AG04449 (cell line): ENCODE measurements at regions not wholly inside any gene's neighbourhood (a gene's known extent, or its start where the extent isn't known, plus 50 kb on each side); places are given as distances from the start of the nearest gene placed in this dataset.

Experiments
- CTCF ChIA-PET: fragments of 350-600 bp; formaldehyde crosslinking; extraction: SDS; loops from one replicate; lab custom pipeline; 2021; ENCODE audit warnings: antibody characterized with exemption; lab: Yijun Ruan, JAX
- POLR2A ChIA-PET: fragments of 400-600, 350-600 bp; formaldehyde crosslinking; extraction: SDS; loops from one replicate; lab custom pipeline; 2020; ENCODE audit warnings: antibody characterized with exemption, inconsistent platforms; lab: Yijun Ruan, JAX
- DNase-seq: peaks from one replicate; pipeline ENCODE4 v3.0.0-alpha.2; 2010; ENCODE audit warnings: low read depth, low spot score
- H3K4me3 ChIP-seq: 2 replicates; pipeline ENCODE4 v1.5.1; 2011; ENCODE audit warnings: low read depth, mild to moderate bottlenecking, control low read depth, low read length
- TF ChIP-seq, protein P1 (sequence below): IDR thresholded peaks from one replicate; pipeline ENCODE4 v1.5.1; 2011; ENCODE audit warnings: mild to moderate bottlenecking, moderate library complexity, low read length, control low read depth, inconsistent platforms; ENCODE audit not compliant: insufficient read depth; ENCODE audit errors: missing control alignments

DNA sequence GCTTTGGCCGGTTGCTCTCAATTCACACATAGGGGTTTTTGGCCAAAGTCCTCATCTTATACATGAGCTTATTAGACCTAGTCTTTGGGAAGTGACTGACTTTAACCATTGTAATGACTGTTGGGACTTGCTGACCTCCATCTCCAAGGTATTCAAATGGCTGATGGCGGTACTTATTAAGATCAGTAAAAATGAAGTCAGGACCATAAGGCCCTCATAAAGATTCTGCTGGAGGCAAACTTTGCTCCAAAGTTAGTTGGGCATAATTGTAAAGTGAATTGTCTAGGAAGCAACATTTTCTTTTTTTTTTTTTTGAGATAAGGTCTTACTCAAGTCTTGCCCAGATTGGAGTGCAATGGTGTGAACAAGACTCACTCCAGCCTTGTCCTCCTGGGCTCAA is 76.3 kb upstream of the MKLN1 start:
- TF ChIP-seq, protein P1, sequence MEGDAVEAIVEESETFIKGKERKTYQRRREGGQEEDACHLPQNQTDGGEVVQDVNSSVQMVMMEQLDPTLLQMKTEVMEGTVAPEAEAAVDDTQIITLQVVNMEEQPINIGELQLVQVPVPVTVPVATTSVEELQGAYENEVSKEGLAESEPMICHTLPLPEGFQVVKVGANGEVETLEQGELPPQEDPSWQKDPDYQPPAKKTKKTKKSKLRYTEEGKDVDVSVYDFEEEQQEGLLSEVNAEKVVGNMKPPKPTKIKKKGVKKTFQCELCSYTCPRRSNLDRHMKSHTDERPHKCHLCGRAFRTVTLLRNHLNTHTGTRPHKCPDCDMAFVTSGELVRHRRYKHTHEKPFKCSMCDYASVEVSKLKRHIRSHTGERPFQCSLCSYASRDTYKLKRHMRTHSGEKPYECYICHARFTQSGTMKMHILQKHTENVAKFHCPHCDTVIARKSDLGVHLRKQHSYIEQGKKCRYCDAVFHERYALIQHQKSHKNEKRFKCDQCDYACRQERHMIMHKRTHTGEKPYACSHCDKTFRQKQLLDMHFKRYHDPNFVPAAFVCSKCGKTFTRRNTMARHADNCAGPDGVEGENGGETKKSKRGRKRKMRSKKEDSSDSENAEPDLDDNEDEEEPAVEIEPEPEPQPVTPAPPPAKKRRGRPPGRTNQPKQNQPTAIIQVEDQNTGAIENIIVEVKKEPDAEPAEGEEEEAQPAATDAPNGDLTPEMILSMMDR = no peak
- ChIA-PET POLR2A (no interaction called here), CTCF (no interaction called here)
- DNase-seq = no peak
- no peak overlapping the region for H3K4me3 ChIP-seq

DNA sequence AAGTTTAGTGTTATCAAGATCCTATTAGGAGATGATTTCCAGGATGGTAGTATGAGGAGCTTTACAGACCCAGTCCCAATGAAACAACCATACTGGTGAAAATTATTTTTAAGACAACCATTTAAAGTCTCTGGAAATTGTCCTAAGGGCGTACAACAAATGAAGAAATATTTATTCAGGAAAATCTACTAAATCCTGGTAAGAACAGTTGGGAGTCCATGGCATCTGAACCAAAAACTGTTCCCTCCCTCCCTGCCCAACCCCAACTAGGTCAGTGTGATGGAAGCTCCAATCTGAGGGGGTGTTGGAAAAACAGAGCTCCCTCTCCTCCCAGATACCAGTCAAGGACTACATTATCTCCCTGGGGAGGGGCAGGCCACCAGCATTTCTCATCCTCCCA is 74.7 kb upstream of the MKLN1 start:
- CTCF ChIA-PET = no interaction called here
- no peak overlapping the region for H3K4me3 ChIP-seq
- TF ChIP-seq, protein P1 = no peak
- no peak for DNase-seq
- POLR2A ChIA-PET = no interaction called here

DNA sequence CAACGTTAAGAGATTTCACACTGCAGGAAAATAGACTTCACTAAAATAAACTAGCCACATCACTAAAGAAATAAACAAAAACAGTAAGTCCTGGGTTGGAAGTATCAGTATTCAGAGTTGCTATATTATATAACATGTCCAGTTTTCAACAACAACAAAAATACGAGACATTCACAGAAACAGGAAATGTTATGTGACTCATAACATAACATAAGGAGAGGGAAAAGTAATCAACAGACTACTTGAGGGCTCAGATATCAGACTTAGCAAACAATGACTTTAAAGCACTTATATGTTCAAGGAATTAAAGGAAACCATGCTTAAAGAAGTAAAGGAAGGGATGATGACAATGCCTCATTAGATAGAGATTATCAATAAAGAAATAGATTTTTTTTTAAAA is 73.5 kb upstream of the MKLN1 start:
- TF ChIP-seq, protein P1 = no peak
- ChIA-PET CTCF (no interaction called here), POLR2A (no interaction called here)
- DNase-seq = no peak
- no peak overlapping the region for H3K4me3 ChIP-seq

DNA sequence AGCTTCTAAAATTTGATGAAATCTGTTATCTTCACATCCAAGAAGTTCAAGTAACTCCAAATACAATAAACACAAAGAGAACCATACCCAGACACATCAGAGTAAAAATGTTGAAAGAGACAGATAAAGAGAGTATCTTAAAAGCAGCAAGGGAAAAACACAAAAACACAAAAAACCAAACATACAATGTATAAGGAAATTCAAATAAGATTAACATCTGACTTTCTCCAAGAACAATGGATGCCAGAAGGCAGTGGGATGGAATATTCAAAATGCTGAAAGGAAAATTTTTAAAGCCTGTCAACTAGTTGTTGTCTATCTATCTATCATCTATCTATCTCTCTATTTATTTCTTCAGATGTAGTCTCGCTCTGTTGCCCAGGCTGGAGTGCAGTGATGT is 72.4 kb upstream of the MKLN1 start:
- DNase-seq = no peak
- ChIA-PET POLR2A (no interaction called here), CTCF (no interaction called here)
- no peak overlapping the region for H3K4me3 ChIP-seq
- TF ChIP-seq, protein P1 = no peak

DNA sequence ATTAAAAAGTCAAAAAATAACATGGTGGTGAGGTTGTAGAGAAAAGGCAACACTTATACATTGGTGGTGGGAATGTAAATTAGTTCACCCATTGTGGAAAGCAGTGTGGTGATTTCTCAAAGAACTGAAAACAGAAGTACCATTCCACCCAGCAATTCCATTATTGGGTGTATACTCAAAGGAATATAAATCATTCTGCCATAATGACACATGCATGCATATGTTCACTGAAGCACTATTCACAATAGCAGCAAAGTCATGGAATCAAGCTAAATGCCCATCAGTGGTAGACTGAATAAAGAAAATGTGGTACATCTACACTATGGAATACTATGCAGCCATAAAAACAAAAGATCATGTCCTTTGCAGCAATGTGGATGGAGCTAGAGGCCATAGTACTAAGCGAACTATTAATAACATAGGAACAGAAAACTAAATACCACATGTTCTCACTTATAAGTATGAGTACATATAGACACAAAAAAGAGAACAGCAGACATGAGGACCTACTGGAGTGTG is 66.1 kb upstream of the MKLN1 start:
- POLR2A ChIA-PET = no interaction called here
- CTCF ChIA-PET = no interaction called here

DNA sequence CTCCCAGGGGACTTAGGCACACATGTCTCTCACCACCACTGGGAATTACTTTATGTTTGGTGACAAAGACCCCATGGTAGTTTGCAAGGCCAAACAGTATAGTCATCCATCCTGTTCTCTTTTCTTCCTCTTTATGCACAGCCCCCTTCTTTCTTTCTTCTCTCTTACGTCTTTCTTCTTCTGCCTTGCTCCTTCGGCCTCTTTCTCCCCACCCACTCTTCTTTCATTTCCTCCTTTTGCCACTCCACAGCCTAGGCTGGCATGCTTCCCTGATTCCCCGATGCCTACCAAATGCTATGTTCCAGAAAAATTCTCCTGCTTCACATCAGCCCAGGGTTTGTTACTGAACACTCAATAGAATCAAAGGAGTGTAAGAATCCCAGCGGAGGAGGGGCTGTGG is 62.4 kb upstream of the MKLN1 start:
- ChIA-PET POLR2A (no interaction called here), CTCF (no interaction called here)
- TF ChIP-seq, protein P1 = no peak

More for the DNA sequence above, 66.1 kb upstream of the MKLN1 start:
- H3K4me3 ChIP-seq = no peak overlapping the region
- DNase-seq = no peak
- TF ChIP-seq, protein P1 = no peak

More for the DNA sequence above, 62.4 kb upstream of the MKLN1 start:
- no peak for DNase-seq
- H3K4me3 ChIP-seq = no peak overlapping the region
